Endothelial cell of umbilical vein (primary cell): ENCODE measurements at regions not wholly inside any gene's neighbourhood (a gene's known extent, or its start where the extent isn't known, plus 50 kb on each side); places are given as distances from the start of the nearest gene placed in this dataset.

Experiments
- BruUV-seq: library from RNA; stranded (reverse); fragments of 400-500 nt; replicated peaks from 2 replicates; lab custom pipeline; 2021; lab: Mats Ljungman, UMichigan
- CTCF ChIA-PET: fragments of 300-600, 350-600 bp; sonication (Branson Sonifier 250); formaldehyde crosslinking; loops from one replicate; lab custom pipeline; 2021; ENCODE audit warnings: antibody characterized with exemption, inconsistent platforms; lab: Charles Lee
- POLR2A ChIA-PET: fragments of 300-600, 350-600 bp; sonication (Branson Sonifier 250); formaldehyde crosslinking; loops from one replicate; lab custom pipeline; 2021; ENCODE audit warnings: antibody characterized with exemption, inconsistent platforms; lab: Charles Lee
- DNase-seq: peaks from one replicate; pipeline ENCODE4 v3.0.0-alpha.2; 2011; ENCODE audit warnings: low read depth, low spot score
- FAIRE-seq: peaks from 2 replicates; lab custom pipeline; 2011; peaks lifted over from hg19 to GRCh38; lab: Jason Lieb, UNC
- H2AFZ ChIP-seq: 2 replicates; pipeline ENCODE4 v1.6.0; 2012; ENCODE audit warnings: low read depth, low read length, control low read depth, inconsistent platforms
- H3K27ac ChIP-seq: 2 replicates; pipeline ENCODE4 v1.5.1; 2011; ENCODE audit warnings: low read depth, mild to moderate bottlenecking, control low read depth, low read length, moderate library complexity; ENCODE audit not compliant: insufficient read depth
- H3K27me3 ChIP-seq, 2 experiments: 2 replicates each; pipeline versions ENCODE4 v1.6.0 to v1.6.1; 2011; ENCODE audit warnings: low read length in 2 of 2, mixed read lengths in 1 of 2; ENCODE audit not compliant: control insufficient read depth in 2 of 2, insufficient read depth in 2 of 2
- H3K36me3 ChIP-seq, 2 experiments: 2 replicates in 1 of 2; 3 replicates in 1 of 2; pipeline ENCODE4 v1.5.1; 2011; ENCODE audit warnings: low read length in 2 of 2, mild to moderate bottlenecking in 1 of 2, moderate library complexity in 1 of 2; ENCODE audit not compliant: control insufficient read depth in 2 of 2, insufficient read depth in 2 of 2; ENCODE audit errors: extremely low read depth in 1 of 2
- H3K4me1 ChIP-seq: 3 replicates; pipeline ENCODE4 v1.5.1; 2011; ENCODE audit warnings: mild to moderate bottlenecking, low read length; ENCODE audit not compliant: control insufficient read depth, insufficient read depth; ENCODE audit errors: extremely low read depth
- H3K4me2 ChIP-seq: 2 replicates; pipeline ENCODE4 v1.6.1; 2011; ENCODE audit warnings: low read length, control low read depth, mixed read lengths; ENCODE audit not compliant: insufficient read depth
- H3K4me3 ChIP-seq, 3 experiments: fragments of 200-600 bp in 1 of 3; sonication (generic), shearing (Covaris generic) in 1 of 3; replicated peaks in 1 of 3; 2 replicates each; pipeline ENCODE4 v1.5.1; 2011 to 2016; ENCODE audit warnings: control low read depth in 3 of 3, low read length in 3 of 3, mild to moderate bottlenecking in 2 of 3, inconsistent platforms in 1 of 3, low read depth in 1 of 3, moderate library complexity in 1 of 3; ENCODE audit not compliant: insufficient read depth in 1 of 3
- H3K79me2 ChIP-seq: 2 replicates; pipeline ENCODE4 v1.6.0; 2012; ENCODE audit warnings: low read length, inconsistent platforms; ENCODE audit not compliant: control insufficient read depth, insufficient read depth
- H3K9ac ChIP-seq: replicated peaks from 2 replicates; pipeline ENCODE3; 2011; ENCODE audit warnings: low read length, control low read depth; ENCODE audit not compliant: insufficient read depth; ENCODE audit errors: extremely low read depth
- H3K9me1 ChIP-seq: replicated peaks from 3 replicates; pipeline ENCODE4 v1.6.0; 2011; ENCODE audit warnings: mild to moderate bottlenecking, low read length; ENCODE audit not compliant: control insufficient read depth, insufficient read depth; ENCODE audit errors: extremely low read depth
- H3K9me3 ChIP-seq: replicated peaks from 2 replicates; pipeline ENCODE4 v1.5.1; 2012; ENCODE audit warnings: low read length, inconsistent platforms; ENCODE audit not compliant: control insufficient read depth, insufficient read depth
- H4K20me1 ChIP-seq: replicated peaks from 2 replicates; pipeline ENCODE3; 2011; ENCODE audit warnings: mild to moderate bottlenecking, low read length; ENCODE audit not compliant: control insufficient read depth, insufficient read depth; ENCODE audit errors: extremely low read depth
- CTCF ChIP-seq, 2 donors: IDR thresholded peaks; 1 replicate in 1 of 2; 2 replicates in 1 of 2; pipeline ENCODE4 v1.5.1; 2011; ENCODE audit warnings: low read length in 2 of 2, mild to moderate bottlenecking in 2 of 2, moderate library complexity in 2 of 2, control low read depth in 1 of 2, inconsistent platforms in 1 of 2, low read depth in 1 of 2; ENCODE audit not compliant: insufficient read depth in 1 of 2; ENCODE audit errors: extremely low read depth in 1 of 2
- EZH2 ChIP-seq: IDR thresholded peaks from 2 replicates; pipeline ENCODE4 v1.6.1; 2012; ENCODE audit warnings: borderline replicate concordance, low read depth, mild to moderate bottlenecking, moderate library complexity, low read length, inconsistent platforms; ENCODE audit not compliant: severe bottlenecking
- FOS ChIP-seq: IDR thresholded peaks from 2 replicates; pipeline ENCODE4 v1.6.1; 2011; ENCODE audit warnings: mild to moderate bottlenecking, low read length, moderate library complexity, borderline replicate concordance; ENCODE audit not compliant: insufficient read depth
- GATA2 ChIP-seq: IDR thresholded peaks from 2 replicates; pipeline ENCODE4 v1.7.0; 2011; ENCODE audit warnings: low read depth, mild to moderate bottlenecking, moderate library complexity, mixed read lengths, low read length; ENCODE audit not compliant: insufficient read length, insufficient read depth
- JUN ChIP-seq: IDR thresholded peaks from 2 replicates; pipeline ENCODE4 v1.6.1; 2011; ENCODE audit warnings: borderline replicate concordance, low read depth; ENCODE audit not compliant: insufficient read length, insufficient read depth
- MAX ChIP-seq: IDR thresholded peaks from 2 replicates; pipeline ENCODE4 v1.6.1; 2011; ENCODE audit not compliant: insufficient read depth, insufficient read length
- MYC ChIP-seq: IDR thresholded peaks from one replicate; pipeline ENCODE4 v1.6.1; 2011; ENCODE audit warnings: mild to moderate bottlenecking, low read depth, low read length
- POLR2A ChIP-seq: IDR thresholded peaks from 2 replicates; pipeline ENCODE4 v1.6.1; 2012; ENCODE audit warnings: low read depth, mild to moderate bottlenecking, control low read depth, low read length
- POLR2AphosphoS5 ChIP-seq: IDR thresholded peaks from 2 replicates; pipeline ENCODE4 v1.6.1; 2012; ENCODE audit warnings: low read depth, mild to moderate bottlenecking, control low read depth, low read length, moderate library complexity; ENCODE audit not compliant: insufficient read depth
- dilution Hi-C: fragments of 300-500 bp; cut with MboI; formaldehyde crosslinking; loops from one replicate; pipeline ENCODE4 v1.15.0; 2019; ENCODE audit warnings: low sequenced_read_pairs; ENCODE audit not compliant: extremely low pct_ligation_motif_present
- intact Hi-C: fragments of 100-400 bp; cut with micrococcal nuclease; formaldehyde crosslinking; loops from one replicate; pipeline ENCODE4 v1.10.0; 2022

- DNase-seq = no peak
- Histone ChIP-seq H3K9me1 (no peaks in the 10 kb centered on the region), H3K9ac (no peak overlapping the region), H3K36me3 (no peaks in the 10 kb centered on the region), H3K4me1 (no peaks in the 10 kb centered on the region), H4K20me1 (no peaks in the 10 kb centered on the region), H3K79me2 (no peaks in the 10 kb centered on the region), H3K4me2 (no peak overlapping the region), H2AFZ (no peak overlapping the region), H3K27ac (no peak overlapping the region), H3K9me3 (no peaks in the 10 kb centered on the region), H3K4me3 (no peak overlapping the region), H3K27me3 (peaks cover 0 to 3% of the 10 kb centered on the region in 2 experiments)
- ChIA-PET POLR2A (no interaction called here), CTCF (interaction anchor here (1.7 kb wide), 3 partner anchors 16 to 262 kb away, joined by 3 to 7 read pairs (median 7); no protein-coding TSS in a partner anchor)
- no peak for FAIRE-seq
- dilution Hi-C loops (no loop called here), intact Hi-C loops (no loop called here)
- no TSS peak for BruUV-seq
- TF ChIP-seq FOS (no peak), GATA2 (no peak), MAX (no peak), CTCF (IDR thresholded peaks at IDR 0.05; ENCODE audit: extremely low read depth in 1 of 2, insufficient read depth in 1 of 2, low read depth in 1 of 2, low read length in 2 of 2) (no peak), MYC (no peak), EZH2 (no peak), JUN (no peak), POLR2A (no peak), POLR2AphosphoS5 (no peak)
Measured at GRCh38 chr12:9326085-9326484, 117.9 kb upstream of the PZP start.
